ENCODE measurements at regions not wholly inside any gene's neighbourhood (a gene's known extent, or its start where the extent isn't known, plus 50 kb on each side); places are given as distances from the start of the nearest gene placed in this dataset.

GRCh38 chr6:164069350-164069990 lies 655.0 kb downstream of the QKI start:
- Histone ChIP-seq H3K9me3 (ENCODE audit: insufficient read depth, low read length) (no peaks in the 10 kb centered on the region), H3K27me3 (ENCODE audit: low read depth, low read length) (0 out of 2 replicates have a peak, but pooled peaks cover 5% of the 10 kb centered on the region), H4K20me1 (ENCODE audit: insufficient read depth, low read length) (no peaks in the 10 kb centered on the region), H3K27ac (ENCODE audit: low read length) (no peak overlapping the region), H2AFZ (ENCODE audit: low read depth, low read length) (no peak overlapping the region), H3K4me1 (ENCODE audit: low read length) (no peaks in the 10 kb centered on the region), H3K79me2 (ENCODE audit: low read length) (no peaks in the 10 kb centered on the region), H3K4me2 (ENCODE audit: low read length) (no peak overlapping the region), H3K36me3 (replicated peaks; ENCODE audit: low read depth, low read length) (no peaks in the 10 kb centered on the region), H3K9ac (ENCODE audit: low read length) (no peak overlapping the region), H3K4me3 (ENCODE audit: low read length) (no peak overlapping the region)
- TF ChIP-seq EZH2phosphoT487 (IDR thresholded peaks at IDR 0.05; ENCODE audit: low read depth), result no peak
- TF ChIP-seq, protein P1, sequence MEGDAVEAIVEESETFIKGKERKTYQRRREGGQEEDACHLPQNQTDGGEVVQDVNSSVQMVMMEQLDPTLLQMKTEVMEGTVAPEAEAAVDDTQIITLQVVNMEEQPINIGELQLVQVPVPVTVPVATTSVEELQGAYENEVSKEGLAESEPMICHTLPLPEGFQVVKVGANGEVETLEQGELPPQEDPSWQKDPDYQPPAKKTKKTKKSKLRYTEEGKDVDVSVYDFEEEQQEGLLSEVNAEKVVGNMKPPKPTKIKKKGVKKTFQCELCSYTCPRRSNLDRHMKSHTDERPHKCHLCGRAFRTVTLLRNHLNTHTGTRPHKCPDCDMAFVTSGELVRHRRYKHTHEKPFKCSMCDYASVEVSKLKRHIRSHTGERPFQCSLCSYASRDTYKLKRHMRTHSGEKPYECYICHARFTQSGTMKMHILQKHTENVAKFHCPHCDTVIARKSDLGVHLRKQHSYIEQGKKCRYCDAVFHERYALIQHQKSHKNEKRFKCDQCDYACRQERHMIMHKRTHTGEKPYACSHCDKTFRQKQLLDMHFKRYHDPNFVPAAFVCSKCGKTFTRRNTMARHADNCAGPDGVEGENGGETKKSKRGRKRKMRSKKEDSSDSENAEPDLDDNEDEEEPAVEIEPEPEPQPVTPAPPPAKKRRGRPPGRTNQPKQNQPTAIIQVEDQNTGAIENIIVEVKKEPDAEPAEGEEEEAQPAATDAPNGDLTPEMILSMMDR (IDR thresholded peaks at IDR 0.05; ENCODE audit: low read depth, low read length), result no peak

DNA sequence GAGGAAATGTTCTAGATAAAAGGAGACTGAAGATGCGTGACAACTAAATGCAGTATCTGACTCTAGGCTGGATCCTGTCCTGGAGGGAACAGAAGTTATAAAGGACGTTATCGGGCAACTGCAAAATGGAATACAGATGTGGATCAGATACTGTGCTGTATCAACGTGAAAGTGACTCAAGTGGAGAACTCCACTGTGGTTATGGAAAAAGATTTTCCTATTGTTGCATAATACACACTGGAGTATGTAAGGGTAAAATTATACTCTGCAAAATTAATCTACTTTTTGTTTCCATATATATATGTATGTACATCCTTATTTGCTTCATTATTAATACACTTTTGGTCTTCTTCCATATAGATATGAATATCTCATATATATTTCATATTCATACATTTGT lies 654.0 kb downstream of the QKI start:
- TF ChIP-seq, protein P1 (IDR thresholded peaks at IDR 0.05; ENCODE audit: low read depth, low read length), result no peak
- TF ChIP-seq EZH2phosphoT487 (IDR thresholded peaks at IDR 0.05; ENCODE audit: low read depth), result no peak
- H3K4me1 ChIP-seq (ENCODE audit: low read length), result no peaks in the 10 kb centered on the region
- no peaks in the 10 kb centered on the region for H3K79me2 ChIP-seq (ENCODE audit: low read length)
- no peaks in the 10 kb centered on the region for H4K20me1 ChIP-seq (ENCODE audit: insufficient read depth, low read length)
- no peak overlapping the region for H3K4me3 ChIP-seq (ENCODE audit: low read length)
- 0 out of 2 replicates have a peak, but pooled peaks cover 5% of the 10 kb centered on the region for H3K27me3 ChIP-seq (ENCODE audit: low read depth, low read length)
- no peak overlapping the region for H2AFZ ChIP-seq (ENCODE audit: low read depth, low read length)
- no peaks in the 10 kb centered on the region for H3K36me3 ChIP-seq (replicated peaks; ENCODE audit: low read depth, low read length)
- H3K9me3 ChIP-seq (ENCODE audit: insufficient read depth, low read length), result no peaks in the 10 kb centered on the region
- no peak overlapping the region for H3K9ac ChIP-seq (ENCODE audit: low read length)
- H3K4me2 ChIP-seq (ENCODE audit: low read length), result no peak overlapping the region
- no peak overlapping the region for H3K27ac ChIP-seq (ENCODE audit: low read length)

DNA sequence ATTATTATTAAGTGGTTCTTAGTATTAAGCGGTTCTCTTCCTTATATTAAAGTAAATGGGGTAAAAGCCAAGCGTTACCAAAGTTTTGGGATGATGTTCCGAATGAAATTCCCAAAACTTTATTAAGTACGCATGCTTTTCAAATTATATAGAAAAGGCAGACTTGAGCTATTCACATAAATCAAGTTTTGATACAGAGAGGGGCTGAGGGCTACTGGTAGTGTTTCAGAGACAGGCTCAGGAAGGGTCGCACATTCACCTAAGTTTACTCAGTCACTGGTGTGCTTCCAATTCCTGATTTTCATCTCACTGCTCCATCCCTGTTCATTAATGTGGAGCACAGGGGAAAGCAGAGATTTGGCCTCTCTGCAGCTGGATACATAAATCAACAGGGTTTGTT lies 652.2 kb downstream of the QKI start:
- Histone ChIP-seq H4K20me1 (ENCODE audit: insufficient read depth, low read length) (no peaks in the 10 kb centered on the region), H2AFZ (ENCODE audit: low read depth, low read length) (no peak overlapping the region), H3K9me3 (ENCODE audit: insufficient read depth, low read length) (no peaks in the 10 kb centered on the region), H3K4me1 (ENCODE audit: low read length) (no peaks in the 10 kb centered on the region), H3K4me3 (ENCODE audit: low read length) (no peak overlapping the region), H3K27ac (ENCODE audit: low read length) (no peak overlapping the region), H3K79me2 (ENCODE audit: low read length) (no peaks in the 10 kb centered on the region), H3K36me3 (replicated peaks; ENCODE audit: low read depth, low read length) (no peaks in the 10 kb centered on the region), H3K9ac (ENCODE audit: low read length) (no peak overlapping the region), H3K27me3 (ENCODE audit: low read depth, low read length) (0 out of 2 replicates have a peak, but pooled peaks cover 5% of the 10 kb centered on the region), H3K4me2 (ENCODE audit: low read length) (no peak overlapping the region)
- TF ChIP-seq, protein P1 (IDR thresholded peaks at IDR 0.05; ENCODE audit: low read depth, low read length), result no peak
- TF ChIP-seq EZH2phosphoT487 (IDR thresholded peaks at IDR 0.05; ENCODE audit: low read depth), result no peak

DNA sequence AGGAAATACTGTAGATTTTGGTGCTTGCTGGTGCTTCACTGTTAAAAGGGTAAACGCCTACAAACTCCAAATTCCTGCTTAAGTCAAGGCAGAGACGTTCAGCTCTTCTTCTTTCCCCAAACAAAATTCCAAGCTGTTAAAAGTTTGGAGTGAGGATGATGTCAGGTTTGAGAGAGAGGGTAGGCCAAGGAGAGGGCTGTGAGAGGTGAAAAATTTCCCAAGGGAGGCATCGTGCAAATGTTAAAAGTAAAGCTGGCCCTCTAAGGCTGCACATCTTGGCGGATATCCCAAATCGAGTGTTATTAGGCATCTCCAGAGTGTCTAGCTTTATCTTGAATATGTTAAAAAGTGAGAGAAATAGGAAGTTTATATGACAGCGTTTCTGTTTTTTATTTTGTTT lies 651.8 kb downstream of the QKI start:
- Histone ChIP-seq H4K20me1 (ENCODE audit: insufficient read depth, low read length) (no peaks in the 10 kb centered on the region), H2AFZ (ENCODE audit: low read depth, low read length) (no peak overlapping the region), H3K9me3 (ENCODE audit: insufficient read depth, low read length) (no peaks in the 10 kb centered on the region), H3K9ac (ENCODE audit: low read length) (no peak overlapping the region), H3K4me3 (ENCODE audit: low read length) (no peak overlapping the region), H3K36me3 (replicated peaks; ENCODE audit: low read depth, low read length) (no peaks in the 10 kb centered on the region), H3K4me2 (ENCODE audit: low read length) (no peak overlapping the region), H3K27ac (ENCODE audit: low read length) (no peak overlapping the region), H3K79me2 (ENCODE audit: low read length) (no peaks in the 10 kb centered on the region), H3K4me1 (ENCODE audit: low read length) (no peaks in the 10 kb centered on the region), H3K27me3 (ENCODE audit: low read depth, low read length) (0 out of 2 replicates have a peak, but pooled peaks cover 5% of the 10 kb centered on the region)
- no peak for TF ChIP-seq EZH2phosphoT487 (IDR thresholded peaks at IDR 0.05; ENCODE audit: low read depth)
